ENCODE measurements at regions not wholly inside any gene's neighbourhood (a gene's known extent, or its start where the extent isn't known, plus 50 kb on each side); places are given as distances from the start of the nearest gene placed in this dataset.

GRCh38 chr12:90203556-90203955, 494.9 kb upstream of the ATP2B1 start:
- TF ChIP-seq EP300 (IDR thresholded peaks at IDR 0.05) (no peak), POLR2A (IDR thresholded peaks at IDR 0.05) (no peak), CTCF (IDR thresholded peaks at IDR 0.05) (no peak), POLR2AphosphoS5 (IDR thresholded peaks at IDR 0.05) (no peak)
- Histone ChIP-seq H3K4me3 (no peak overlapping the region), H3K36me3 (no peaks in the 10 kb centered on the region), H3K27me3 (no peaks in the 10 kb centered on the region), H3K9me3 (peaks cover 0 to 2% (median 0%) of the 10 kb centered on the region in 4 donors), H3K27ac (no peak overlapping the region), H3K4me1 (no peaks in the 10 kb centered on the region)
- intact Hi-C loops (cut with DNase I; ENCODE audit: low total_unique reads) = no loop called here
- DNase-seq = no peak
- 88 to 96% (median 93%) methylated on average over 1 of the region's 1 CpG for WGBS, 5 donors

- 6 to 13% (median 8%) methylated on average over 1 of the region's 1 CpG for WGBS, 5 donors
- TF ChIP-seq POLR2AphosphoS5 (IDR thresholded peaks at IDR 0.05) (no peak), EP300 (IDR thresholded peaks at IDR 0.05) (no peak), CTCF (IDR thresholded peaks at IDR 0.05) (no peak), POLR2A (IDR thresholded peaks at IDR 0.05) (no peak)
- no peaks in the 10 kb centered on the region for H3K36me3 ChIP-seq
These were observed 490.4 kb upstream of the ATP2B1 start for GRCh38 chr12:90199006-90199405.

GRCh38 chr12:90193500-90193899, 484.9 kb upstream of the ATP2B1 start:
- Histone ChIP-seq H3K36me3 (no peaks in the 10 kb centered on the region), H3K9me3 (no peaks in the 10 kb centered on the region), H3K4me3 (no peak overlapping the region), H3K27me3 (no peaks in the 10 kb centered on the region), H3K27ac (no peak overlapping the region), H3K4me1 (no peaks in the 10 kb centered on the region)
- TF ChIP-seq CTCF (IDR thresholded peaks at IDR 0.05) (no peak), POLR2AphosphoS5 (IDR thresholded peaks at IDR 0.05) (no peak), EP300 (IDR thresholded peaks at IDR 0.05) (no peak), POLR2A (IDR thresholded peaks at IDR 0.05) (no peak)
- 40 to 73% (median 69%) methylated on average over 3 of the region's 3 CpGs for WGBS, 5 donors
- intact Hi-C loops (cut with DNase I; ENCODE audit: low total_unique reads) = no loop called here
- no peak for DNase-seq

More at GRCh38 chr12:90199006-90199405, 490.4 kb upstream of the ATP2B1 start:
- intact Hi-C loops (cut with DNase I; ENCODE audit: low total_unique reads) = no loop called here
- H3K9me3 ChIP-seq = no peaks in the 10 kb centered on the region
- H3K27ac ChIP-seq = no peak overlapping the region
- no peaks in the 10 kb centered on the region for H3K4me1 ChIP-seq
- DNase-seq = peak in 1 of 2 donors; percentile 48
- H3K27me3 ChIP-seq = no peaks in the 10 kb centered on the region
- no peak overlapping the region for H3K4me3 ChIP-seq

GRCh38 chr12:90188857-90189256, 480.2 kb upstream of the ATP2B1 start:
- Histone ChIP-seq H3K4me1 (no peaks in the 10 kb centered on the region), H3K27me3 (no peaks in the 10 kb centered on the region), H3K4me3 (no peak overlapping the region), H3K9me3 (peaks cover 0 to under 1% (median 0%) of the 10 kb centered on the region in 4 donors), H3K27ac (no peak overlapping the region), H3K36me3 (no peaks in the 10 kb centered on the region)
- DNase-seq = no peak
- TF ChIP-seq EP300 (IDR thresholded peaks at IDR 0.05) (no peak), POLR2A (IDR thresholded peaks at IDR 0.05) (no peak), POLR2AphosphoS5 (IDR thresholded peaks at IDR 0.05) (no peak)
- intact Hi-C loops (cut with DNase I; ENCODE audit: low total_unique reads) = no loop called here
- WGBS, 5 donors = 48 to 62% (median 52%) methylated on average over 2 of the region's 2 CpGs

- no peak overlapping the region for H3K4me3 ChIP-seq
- no peaks in the 10 kb centered on the region for H3K27me3 ChIP-seq
- no peak for TF ChIP-seq POLR2AphosphoS5 (IDR thresholded peaks at IDR 0.05)
- TF ChIP-seq CTCF (IDR thresholded peaks at IDR 0.05) = no peak
- TF ChIP-seq EP300 (IDR thresholded peaks at IDR 0.05) = no peak
- TF ChIP-seq POLR2A (IDR thresholded peaks at IDR 0.05) = no peak
- 68 to 89% (median 85%) methylated on average over 1 of the region's 1 CpG for WGBS, 5 donors
- H3K27ac ChIP-seq = no peak overlapping the region
- intact Hi-C loops (cut with DNase I; ENCODE audit: low total_unique reads) = no loop called here
- H3K4me1 ChIP-seq = no peaks in the 10 kb centered on the region
- H3K36me3 ChIP-seq = no peaks in the 10 kb centered on the region
- peaks cover 0 to 11% (median 4%) of the 10 kb centered on the region in 4 donors for H3K9me3 ChIP-seq
- DNase-seq = no peak
These were observed 474.6 kb upstream of the ATP2B1 start for GRCh38 chr12:90183201-90183600.

Measured in stomach (tissue), 8 donors.